ENCODE measurements at regions not wholly inside any gene's neighbourhood (a gene's known extent, or its start where the extent isn't known, plus 50 kb on each side); places are given as distances from the start of the nearest gene placed in this dataset.

DNA sequence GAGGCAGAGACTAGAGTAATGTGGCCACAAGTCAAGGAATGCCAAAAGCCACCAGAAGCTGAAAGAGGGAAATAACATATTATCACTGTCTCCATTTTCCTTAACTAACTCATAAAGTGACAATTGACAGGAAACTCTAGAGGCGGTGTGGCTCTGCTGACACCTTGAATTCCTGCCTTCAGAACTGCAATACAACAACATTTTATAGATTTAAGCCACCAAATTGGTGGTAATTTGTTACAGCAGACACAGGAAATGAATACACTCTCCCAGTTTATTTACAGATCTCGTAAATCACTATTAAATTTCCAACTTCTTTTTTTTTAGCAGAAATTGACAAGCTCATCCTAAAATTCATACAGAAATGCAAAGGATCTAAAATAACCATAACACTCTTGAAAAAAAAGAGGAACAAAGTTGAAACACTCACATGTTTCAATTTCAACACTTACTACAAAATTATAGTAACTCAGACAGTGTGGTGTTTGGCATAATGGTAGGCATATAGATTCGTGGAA, 449.9 kb downstream of the OTOL1 start (continued):
- TF ChIP-seq, protein P1, sequence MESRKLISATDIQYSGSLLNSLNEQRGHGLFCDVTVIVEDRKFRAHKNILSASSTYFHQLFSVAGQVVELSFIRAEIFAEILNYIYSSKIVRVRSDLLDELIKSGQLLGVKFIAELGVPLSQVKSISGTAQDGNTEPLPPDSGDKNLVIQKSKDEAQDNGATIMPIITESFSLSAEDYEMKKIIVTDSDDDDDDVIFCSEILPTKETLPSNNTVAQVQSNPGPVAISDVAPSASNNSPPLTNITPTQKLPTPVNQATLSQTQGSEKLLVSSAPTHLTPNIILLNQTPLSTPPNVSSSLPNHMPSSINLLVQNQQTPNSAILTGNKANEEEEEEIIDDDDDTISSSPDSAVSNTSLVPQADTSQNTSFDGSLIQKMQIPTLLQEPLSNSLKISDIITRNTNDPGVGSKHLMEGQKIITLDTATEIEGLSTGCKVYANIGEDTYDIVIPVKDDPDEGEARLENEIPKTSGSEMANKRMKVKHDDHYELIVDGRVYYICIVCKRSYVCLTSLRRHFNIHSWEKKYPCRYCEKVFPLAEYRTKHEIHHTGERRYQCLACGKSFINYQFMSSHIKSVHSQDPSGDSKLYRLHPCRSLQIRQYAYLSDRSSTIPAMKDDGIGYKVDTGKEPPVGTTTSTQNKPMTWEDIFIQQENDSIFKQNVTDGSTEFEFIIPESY (IDR thresholded peaks at IDR 0.05; ENCODE audit: borderline replicate concordance, low read depth): no peak
- TF ChIP-seq MXI1 (IDR thresholded peaks at IDR 0.05; ENCODE audit: low read depth, low read length) (no peak), EP300 (IDR thresholded peaks at IDR 0.05; ENCODE audit: borderline replicate concordance in 1 of 2, low read depth in 1 of 2, low read length in 1 of 2) (no peak), MEF2A (IDR thresholded peaks at IDR 0.05; ENCODE audit: borderline replicate concordance, low read depth) (no peak), NRF1 (IDR thresholded peaks at IDR 0.05; ENCODE audit: low read depth, low read length) (no peak), CHD2 (IDR thresholded peaks at IDR 0.05; ENCODE audit: low read length, partially characterized antibody) (no peak), FOXM1 (IDR thresholded peaks at IDR 0.05; ENCODE audit: low read depth) (no peak), SIN3A (IDR thresholded peaks at IDR 0.05; ENCODE audit: borderline replicate concordance, low read depth, low read length) (no peak), POLR2AphosphoS5 (IDR thresholded peaks at IDR 0.05; ENCODE audit: low read depth, low read length) (no peak), SMC3 (IDR thresholded peaks at IDR 0.05; ENCODE audit: low read depth, low read length) (no peak), RFX5 (IDR thresholded peaks at IDR 0.05; ENCODE audit: low read length) (no peak)
- TF ChIP-seq, protein P2, sequence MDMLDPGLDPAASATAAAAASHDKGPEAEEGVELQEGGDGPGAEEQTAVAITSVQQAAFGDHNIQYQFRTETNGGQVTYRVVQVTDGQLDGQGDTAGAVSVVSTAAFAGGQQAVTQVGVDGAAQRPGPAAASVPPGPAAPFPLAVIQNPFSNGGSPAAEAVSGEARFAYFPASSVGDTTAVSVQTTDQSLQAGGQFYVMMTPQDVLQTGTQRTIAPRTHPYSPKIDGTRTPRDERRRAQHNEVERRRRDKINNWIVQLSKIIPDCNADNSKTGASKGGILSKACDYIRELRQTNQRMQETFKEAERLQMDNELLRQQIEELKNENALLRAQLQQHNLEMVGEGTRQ (IDR thresholded peaks at IDR 0.05; ENCODE audit: borderline replicate concordance, low read depth, low read length): no peak

DNA sequence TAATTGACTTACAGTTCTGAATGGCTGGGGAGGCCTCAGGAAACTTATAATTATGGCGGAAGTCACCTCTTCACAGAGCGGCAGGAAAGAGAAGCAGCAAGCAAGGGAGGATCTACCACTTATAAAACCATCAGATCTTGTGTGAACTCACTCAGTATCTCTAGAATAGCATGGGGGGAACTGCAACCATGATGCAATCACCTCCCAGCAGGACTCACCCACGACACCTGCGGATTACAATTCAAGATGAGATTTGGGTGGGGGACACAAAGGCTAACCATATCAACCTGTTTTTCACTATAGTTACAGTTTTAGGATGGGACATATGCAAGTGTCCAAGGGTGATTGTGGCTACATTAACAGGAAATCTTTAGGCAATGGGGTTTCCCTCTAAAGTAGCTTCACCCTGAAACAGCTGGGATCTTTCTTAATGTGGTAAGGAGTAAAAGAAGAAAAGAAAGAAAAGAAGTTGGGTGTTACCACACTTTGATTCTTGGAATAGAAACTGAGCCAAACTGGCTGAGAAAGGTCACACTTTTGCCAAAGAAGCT, 453.8 kb downstream of the OTOL1 start:
- Histone ChIP-seq H4K20me1 (ENCODE audit: insufficient read depth) (no peaks in the 10 kb centered on the region), H3K9ac (no peak overlapping the region), H3F3A (replicated peaks; ENCODE audit: insufficient read depth) (no peaks in the 10 kb centered on the region), H3K4me1 (ENCODE audit: control insufficient read depth in 1 of 2, insufficient read depth in 2 of 2, low read depth in 1 of 2, low read length in 1 of 2) (no peaks in the 10 kb centered on the region), H3K27me3 (ENCODE audit: insufficient read depth) (no peaks in the 10 kb centered on the region), H3K36me3 (replicated peaks in 1 of 2; ENCODE audit: control insufficient read depth in 1 of 2, insufficient read depth in 2 of 2, low read length in 1 of 2) (no peaks in the 10 kb centered on the region), H3K4me3 (ENCODE audit: low read depth in 2 of 2, low read length in 1 of 2) (no peak overlapping the region), H3K4me2 (no peak overlapping the region), H3K9me2 (no peaks in the 10 kb centered on the region), H3K27ac (ENCODE audit: low read depth in 2 of 2, low read length in 1 of 2) (no peak overlapping the region), H3K79me2 (ENCODE audit: insufficient read depth) (no peaks in the 10 kb centered on the region), H3K9me3 (no peaks in the 10 kb centered on the region; the same call in 1 of the 2 replicates), H2AFZ (ENCODE audit: low read depth) (no peak overlapping the region)
- TF ChIP-seq YY1 (IDR thresholded peaks at IDR 0.05; ENCODE audit: low read depth): no peak
- no peak for TF ChIP-seq GABPA (IDR thresholded peaks at IDR 0.05; ENCODE audit: low read depth)
- no peak for TF ChIP-seq EZH2phosphoT487 (IDR thresholded peaks at IDR 0.05; ENCODE audit: borderline replicate concordance, low read depth)
- no peak for TF ChIP-seq GATA2 (CRISPR knock-in tag; IDR thresholded peaks at IDR 0.05)
- no peak for TF ChIP-seq FOSL2 (IDR thresholded peaks at IDR 0.05; ENCODE audit: borderline replicate concordance, low read depth)
- DNase-seq: no peak
- 73% methylated on average over 4 of the region's 4 CpGs for WGBS (ENCODE audit: low lambda C conversion rate)
- ChIA-PET CTCF (interaction anchor here (0.6 kb wide), 1 partner anchor 21 kb away, joined by 3 read pairs; no protein-coding TSS in a partner anchor), POLR2A (no interaction called here)
